Panc1 (cell line): ENCODE measurements at regions not wholly inside any gene's neighbourhood (a gene's known extent, or its start where the extent isn't known, plus 50 kb on each side); places are given as distances from the start of the nearest gene placed in this dataset.
"Not testable (repeated sequence)": the region's sequence is repeated elsewhere in the genome, so short reads cannot be mapped to it uniquely, and the experiment has no call there.

Source experiments
- ATAC-seq: fragments of 200-7000 bp; cut with Tn5 transposase; 2 replicates; pipeline ENCODE4 v1.9.1; 2020; ENCODE audit warnings: mild to moderate bottlenecking, moderate library complexity
- BruUV-seq: library from RNA; stranded (reverse); fragments of 400-500 nt; replicated peaks from 2 replicates; lab custom pipeline; 2021; lab: Mats Ljungman, UMichigan
- CTCF ChIA-PET: fragments of 300-600 bp; sonication (Branson Sonifier 250); formaldehyde crosslinking; loops from one replicate; lab custom pipeline; 2022; ENCODE audit warnings: antibody characterized with exemption; lab: Charles Lee
- POLR2A ChIA-PET: fragments of 300-600 bp; sonication (Branson Sonifier 250); formaldehyde crosslinking; loops from one replicate; lab custom pipeline; 2022; ENCODE audit warnings: antibody characterized with exemption; lab: Charles Lee
- DNase-seq: peaks from one replicate; pipeline ENCODE4 v3.0.0-alpha.2; 2010; ENCODE audit warnings: low read depth, low spot score
- H3K27ac ChIP-seq: 2 replicates; pipeline ENCODE4 v1.5.1; 2011; ENCODE audit warnings: mild to moderate bottlenecking, low read length, inconsistent platforms
- H3K27me3 ChIP-seq: fragments of 200-500 bp; sonication (Bioruptor generic); 2 replicates; pipeline ENCODE4 v1.6.0; 2014; ENCODE audit warnings: low read length, inconsistent platforms; ENCODE audit not compliant: control insufficient read depth, insufficient read depth
- H3K36me3 ChIP-seq: fragments of 200-500 bp; sonication (Bioruptor generic); 2 replicates; pipeline ENCODE4 v1.5.1; 2014; ENCODE audit warnings: inconsistent platforms, mild to moderate bottlenecking, low read length, moderate library complexity; ENCODE audit not compliant: control insufficient read depth, insufficient read depth
- H3K4me1 ChIP-seq: 2 replicates; pipeline ENCODE4 v1.5.1; 2011; ENCODE audit warnings: inconsistent platforms, mild to moderate bottlenecking, low read length, moderate library complexity; ENCODE audit not compliant: control insufficient read depth, insufficient read depth
- H3K4me3 ChIP-seq, 2 experiments: 2 replicates each; pipeline ENCODE4 v1.5.1; 2011 to 2012; ENCODE audit warnings: low read depth in 2 of 2, low read length in 2 of 2, mild to moderate bottlenecking in 2 of 2, inconsistent platforms in 1 of 2, moderate library complexity in 1 of 2
- H3K9me3 ChIP-seq: fragments of 200-500 bp; sonication (Bioruptor generic); 2 replicates; pipeline ENCODE4 v1.5.1; 2014; ENCODE audit warnings: low read depth, mild to moderate bottlenecking, inconsistent platforms, low read length, moderate library complexity; ENCODE audit not compliant: control insufficient read depth, insufficient read depth
- CTCF ChIP-seq: fragments of 450-650 bp; IDR thresholded peaks from 2 replicates; pipeline ENCODE4 v1.5.1; 2017; ENCODE audit warnings: mild to moderate bottlenecking
- POLR2AphosphoS5 ChIP-seq: IDR thresholded peaks from 2 replicates; pipeline ENCODE4 v1.6.1; 2012; ENCODE audit warnings: mild to moderate bottlenecking, low read depth, low read length, moderate library complexity
- REST ChIP-seq, 2 experiments: IDR thresholded peaks; 2 replicates each; pipeline ENCODE4 v1.6.1; 2011 to 2012; ENCODE audit warnings: low read depth in 2 of 2, control low read depth in 1 of 2, low read length in 1 of 2, mild to moderate bottlenecking in 1 of 2, moderate library complexity in 1 of 2; ENCODE audit not compliant: insufficient read depth in 1 of 2
- SIN3A ChIP-seq: IDR thresholded peaks from 2 replicates; pipeline ENCODE4 v1.6.1; 2012; ENCODE audit warnings: low read depth, mild to moderate bottlenecking, low read length, moderate library complexity, borderline replicate concordance; ENCODE audit not compliant: insufficient read depth
- TCF7L2 ChIP-seq: IDR thresholded peaks from 2 replicates; pipeline ENCODE4 v1.6.1; 2011; ENCODE audit warnings: mild to moderate bottlenecking, low read depth, low read length, inconsistent platforms
- in situ Hi-C: cut with HindIII; loops from 2 replicates; pipeline ENCODE4 v1.10.0; 2016; ENCODE audit warnings: low sequenced_read_pairs, low pct_unique_long_range_greater_than_20kb
- intact Hi-C: fragments of 100-400 bp; cut with micrococcal nuclease; formaldehyde crosslinking; loops from one replicate; pipeline ENCODE4 v1.10.0; 2022; ENCODE audit not compliant: unreplicated experiment

- Histone ChIP-seq H3K27me3 (no peaks in the 10 kb centered on the region), H3K4me3 (no peak overlapping the region), H3K27ac (no peak overlapping the region), H3K9me3 (peaks cover 5% of the 10 kb centered on the region; the same call in 1 of the 2 replicates), H3K36me3 (no peaks in the 10 kb centered on the region), H3K4me1 (no peaks in the 10 kb centered on the region)
- intact Hi-C loops, result no loop called here
- TF ChIP-seq CTCF (no peak), POLR2AphosphoS5 (no peak), SIN3A (no peak), TCF7L2 (no peak), REST (IDR thresholded peaks at IDR 0.05; ENCODE audit: insufficient read depth in 1 of 2, low read depth in 2 of 2, low read length in 1 of 2) (no peak)
- POLR2A ChIA-PET, result no interaction called here
- ATAC-seq (no peak), DNase-seq (no peak)
- BruUV-seq, result no TSS peak
- in situ Hi-C loops, result no loop called here
- CTCF ChIA-PET, result no interaction called here
These were observed 1252.2 kb downstream of the REEP3 start for GRCh38 chr10:64773357-64773756.

GRCh38 chr10:64784451-64784850 lies 1263.2 kb downstream of the REEP3 start:
- H3K36me3 ChIP-seq, H3K9me3 ChIP-seq, CTCF ChIA-PET, intact Hi-C loops, in situ Hi-C loops, ATAC-seq, DNase-seq, H3K27me3 ChIP-seq, H3K27ac ChIP-seq, H3K4me3 ChIP-seq, H3K4me1 ChIP-seq, POLR2A ChIA-PET, BruUV-seq: not testable (repeated sequence)

- BruUV-seq, result no TSS peak
- ChIA-PET CTCF (no interaction called here), POLR2A (no interaction called here)
- Histone ChIP-seq H3K27ac (no peak overlapping the region), H3K36me3 (no peaks in the 10 kb centered on the region), H3K27me3 (no peaks in the 10 kb centered on the region), H3K4me3 (no peak overlapping the region), H3K9me3 (peaks cover 3% of the 10 kb centered on the region; the same call in 1 of the 2 replicates), H3K4me1 (no peaks in the 10 kb centered on the region)
- intact Hi-C loops, result no loop called here
- TF ChIP-seq TCF7L2 (no peak), CTCF (no peak), REST (IDR thresholded peaks at IDR 0.05; ENCODE audit: insufficient read depth in 1 of 2, low read depth in 2 of 2, low read length in 1 of 2) (no peak), SIN3A (no peak), POLR2AphosphoS5 (no peak)
- ATAC-seq (no peak), DNase-seq (no peak)
- in situ Hi-C loops, result no loop called here
These were observed 1264.6 kb downstream of the REEP3 start for GRCh38 chr10:64785816-64786215.
